AG09319 (cell line): ENCODE measurements at regions not wholly inside any gene's neighbourhood (a gene's known extent, or its start where the extent isn't known, plus 50 kb on each side); places are given as distances from the start of the nearest gene placed in this dataset.

ENCODE experiments used
- DNase-seq: peaks from one replicate; pipeline ENCODE4 v3.0.0-alpha.2; 2010; ENCODE audit warnings: low read depth; ENCODE audit errors: extremely low read depth
- CTCF ChIP-seq: IDR thresholded peaks from 2 replicates; pipeline ENCODE4 v1.5.1; 2011; ENCODE audit warnings: low read depth, mild to moderate bottlenecking, inconsistent platforms, low read length, moderate library complexity

- TF ChIP-seq CTCF, result no peak
Measured at GRCh38 chr4:15250021-15250441, 177.8 kb upstream of the C1QTNF7 start.

GRCh38 chr4:15253349-15253748 lies 174.5 kb upstream of the C1QTNF7 start:
- no peak for DNase-seq
- no peak for TF ChIP-seq CTCF

More at GRCh38 chr4:15250021-15250441, 177.8 kb upstream of the C1QTNF7 start:
- no peak for DNase-seq

GRCh38 chr4:15254236-15254880 lies 173.5 kb upstream of the C1QTNF7 start:
- no peak for DNase-seq
- TF ChIP-seq CTCF, result no peak

GRCh38 chr4:15255537-15255936 lies 172.3 kb upstream of the C1QTNF7 start:
- no peak for TF ChIP-seq CTCF
- DNase-seq, result no peak

GRCh38 chr4:15260758-15261157 lies 167.1 kb upstream of the C1QTNF7 start:
- TF ChIP-seq CTCF, result no peak
- no peak for DNase-seq

- no peak for DNase-seq
- no peak for TF ChIP-seq CTCF
Measured at GRCh38 chr4:15262396-15262795, 165.4 kb upstream of the C1QTNF7 start.

GRCh38 chr4:15270201-15270600 lies 157.6 kb upstream of the C1QTNF7 start:
- DNase-seq, result no peak
- no peak for TF ChIP-seq CTCF
